Skeletal muscle tissue (tissue), 3 donors: ENCODE measurements at regions not wholly inside any gene's neighbourhood (a gene's known extent, or its start where the extent isn't known, plus 50 kb on each side); places are given as distances from the start of the nearest gene placed in this dataset.

Experiments used
- H3K27ac ChIP-seq: one replicate; pipeline ENCODE4 v1.7.0; 2013; ENCODE audit warnings: mild to moderate bottlenecking, low read depth, low read length, inconsistent platforms
- H3K27me3 ChIP-seq, 3 donors: one replicate each; pipeline ENCODE4 v1.7.0; 2013; ENCODE audit warnings: low read length in 3 of 3; ENCODE audit not compliant: control insufficient read depth in 3 of 3, insufficient read depth in 3 of 3
- H3K36me3 ChIP-seq, 3 donors: one replicate each; pipeline ENCODE4 v1.7.0; 2013; ENCODE audit warnings: low read length in 3 of 3; ENCODE audit not compliant: control insufficient read depth in 3 of 3, insufficient read depth in 3 of 3
- H3K4me1 ChIP-seq, 3 donors: one replicate each; pipeline ENCODE4 v1.7.0; 2013; ENCODE audit warnings: low read length in 3 of 3, mild to moderate bottlenecking in 3 of 3; ENCODE audit not compliant: control insufficient read depth in 3 of 3, insufficient read depth in 3 of 3
- H3K4me3 ChIP-seq, 3 donors: one replicate each; pipeline ENCODE4 v1.7.0; 2013; ENCODE audit warnings: low read length in 3 of 3
- H3K9ac ChIP-seq, 3 donors: one replicate each; pipeline ENCODE4 v1.7.0; 2013; ENCODE audit warnings: low read length in 3 of 3, mild to moderate bottlenecking in 3 of 3, moderate library complexity in 2 of 3, low read depth in 1 of 3
- H3K9me3 ChIP-seq, 3 donors: one replicate each; pipeline ENCODE4 v1.7.0; 2013; ENCODE audit warnings: low read length in 3 of 3; ENCODE audit not compliant: control insufficient read depth in 3 of 3
- donor health status: Osteomylitis.

GRCh38 chr13:62512194-62513141, 1096.8 kb upstream of the PCDH20 start:
- H3K27ac ChIP-seq = no peak overlapping the region
- H3K36me3 ChIP-seq = no peaks in the 10 kb centered on the region
- H3K4me3 ChIP-seq = no peak overlapping the region
- no peak overlapping the region for H3K9ac ChIP-seq
- H3K4me1 ChIP-seq = no peaks in the 10 kb centered on the region
- no peaks in the 10 kb centered on the region for H3K9me3 ChIP-seq
- no peaks in the 10 kb centered on the region for H3K27me3 ChIP-seq

- Histone ChIP-seq H3K9ac (no peak overlapping the region), H3K4me3 (no peak overlapping the region), H3K4me1 (no peaks in the 10 kb centered on the region), H3K27me3 (no peaks in the 10 kb centered on the region), H3K27ac (no peak overlapping the region), H3K9me3 (no peaks in the 10 kb centered on the region), H3K36me3 (no peaks in the 10 kb centered on the region)
These were observed 1095.4 kb upstream of the PCDH20 start for GRCh38 chr13:62510906-62511655.

DNA sequence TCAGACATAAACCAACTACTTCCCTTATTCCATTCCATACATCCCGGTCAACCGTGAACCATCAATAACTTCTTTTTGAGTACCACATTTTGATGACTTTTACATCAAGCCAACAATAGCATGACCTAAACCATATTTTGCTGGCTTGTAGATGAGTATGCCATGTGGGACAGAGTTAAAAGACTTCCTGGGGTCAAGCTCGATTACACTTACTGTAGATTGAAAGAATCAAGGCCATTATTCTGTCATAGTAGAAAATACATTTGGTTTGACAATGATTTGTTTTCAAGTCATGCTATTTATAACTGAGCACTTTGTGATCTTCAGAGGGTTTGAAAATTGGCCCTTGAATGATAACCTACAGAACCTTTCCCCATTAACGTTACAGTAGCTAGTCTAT, 1086.9 kb upstream of the PCDH20 start:
- Histone ChIP-seq H3K9ac (no peak overlapping the region), H3K4me3 (no peak overlapping the region), H3K27me3 (no peaks in the 10 kb centered on the region), H3K4me1 (no peaks in the 10 kb centered on the region), H3K27ac (no peak overlapping the region), H3K9me3 (no peaks in the 10 kb centered on the region), H3K36me3 (no peaks in the 10 kb centered on the region)

DNA sequence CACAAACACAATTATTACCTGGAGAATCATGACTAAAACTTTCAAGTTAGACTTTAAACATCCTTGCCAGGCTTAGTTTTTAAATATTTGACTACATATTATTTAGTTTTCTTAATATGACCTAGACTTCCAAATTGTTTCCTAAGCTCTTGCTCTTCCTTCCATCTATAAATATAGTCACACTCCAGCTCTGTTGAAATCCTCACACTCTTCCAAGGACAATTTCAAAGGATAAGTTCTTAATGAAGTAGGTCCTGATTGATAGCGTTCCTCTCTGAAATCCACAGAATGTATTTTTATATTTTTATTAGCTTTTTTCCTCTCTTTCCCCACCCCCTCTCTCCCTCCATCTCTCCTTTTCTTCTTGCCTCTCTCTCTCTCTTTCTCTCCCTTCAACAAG, 1074.1 kb upstream of the PCDH20 start:
- no peak overlapping the region for H3K4me3 ChIP-seq
- no peak overlapping the region for H3K9ac ChIP-seq
- no peaks in the 10 kb centered on the region for H3K4me1 ChIP-seq
- no peaks in the 10 kb centered on the region for H3K9me3 ChIP-seq
- no peaks in the 10 kb centered on the region for H3K27me3 ChIP-seq
- no peak overlapping the region for H3K27ac ChIP-seq
- no peaks in the 10 kb centered on the region for H3K36me3 ChIP-seq

DNA sequence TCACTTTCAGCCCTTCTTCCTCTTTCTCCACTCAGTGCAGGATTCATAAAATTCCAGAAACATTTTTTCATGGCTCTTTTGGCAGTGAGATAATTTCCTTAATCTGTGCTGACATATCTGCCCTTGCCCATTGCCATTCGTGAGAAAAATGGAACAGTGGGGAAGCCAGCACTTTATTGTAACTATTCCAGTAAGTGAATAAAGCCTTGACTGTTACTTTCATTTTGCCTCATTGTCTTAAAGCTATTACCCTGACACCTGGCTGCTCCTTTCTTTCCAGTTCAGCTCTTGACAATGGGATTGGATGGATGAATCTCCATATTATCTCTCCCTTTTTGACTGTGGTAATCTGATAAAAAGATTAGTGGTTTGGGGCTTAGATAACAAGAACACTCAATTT, 1068.1 kb upstream of the PCDH20 start:
- no peak overlapping the region for H3K27ac ChIP-seq
- H3K9me3 ChIP-seq = no peaks in the 10 kb centered on the region
- no peaks in the 10 kb centered on the region for H3K36me3 ChIP-seq
- H3K9ac ChIP-seq = no peak overlapping the region
- H3K27me3 ChIP-seq = no peaks in the 10 kb centered on the region
- H3K4me3 ChIP-seq = no peak overlapping the region
- H3K4me1 ChIP-seq = no peaks in the 10 kb centered on the region

DNA sequence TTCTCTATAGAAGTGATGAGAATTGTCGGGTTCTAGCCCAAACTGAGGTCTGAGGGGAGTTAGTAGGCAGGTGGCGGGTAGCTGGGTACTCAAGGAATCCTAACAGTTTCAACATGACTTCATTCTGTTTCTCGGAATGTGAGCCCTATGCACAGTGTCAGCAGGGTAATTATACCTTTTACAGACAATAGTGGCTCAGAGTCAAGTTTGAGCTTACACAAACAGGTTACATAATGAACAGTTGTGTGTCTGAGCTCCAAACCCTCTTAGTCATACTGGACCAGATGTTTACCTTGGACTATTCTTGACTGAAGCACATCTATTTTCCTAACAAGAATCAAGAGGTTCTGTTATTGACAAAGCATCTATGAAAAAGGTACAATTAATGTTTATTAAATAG, 1066.7 kb upstream of the PCDH20 start:
- no peaks in the 10 kb centered on the region for H3K9me3 ChIP-seq
- H3K4me3 ChIP-seq = no peak overlapping the region
- H3K27me3 ChIP-seq = no peaks in the 10 kb centered on the region
- H3K27ac ChIP-seq = no peak overlapping the region
- no peaks in the 10 kb centered on the region for H3K36me3 ChIP-seq
- H3K9ac ChIP-seq = no peak overlapping the region
- no peaks in the 10 kb centered on the region for H3K4me1 ChIP-seq

GRCh38 chr13:62473944-62474237, 1058.2 kb upstream of the PCDH20 start:
- H3K27me3 ChIP-seq = no peaks in the 10 kb centered on the region
- H3K27ac ChIP-seq = no peak overlapping the region
- no peaks in the 10 kb centered on the region for H3K4me1 ChIP-seq
- no peak overlapping the region for H3K9ac ChIP-seq
- H3K9me3 ChIP-seq = no peaks in the 10 kb centered on the region
- no peak overlapping the region for H3K4me3 ChIP-seq
- H3K36me3 ChIP-seq = no peaks in the 10 kb centered on the region

DNA sequence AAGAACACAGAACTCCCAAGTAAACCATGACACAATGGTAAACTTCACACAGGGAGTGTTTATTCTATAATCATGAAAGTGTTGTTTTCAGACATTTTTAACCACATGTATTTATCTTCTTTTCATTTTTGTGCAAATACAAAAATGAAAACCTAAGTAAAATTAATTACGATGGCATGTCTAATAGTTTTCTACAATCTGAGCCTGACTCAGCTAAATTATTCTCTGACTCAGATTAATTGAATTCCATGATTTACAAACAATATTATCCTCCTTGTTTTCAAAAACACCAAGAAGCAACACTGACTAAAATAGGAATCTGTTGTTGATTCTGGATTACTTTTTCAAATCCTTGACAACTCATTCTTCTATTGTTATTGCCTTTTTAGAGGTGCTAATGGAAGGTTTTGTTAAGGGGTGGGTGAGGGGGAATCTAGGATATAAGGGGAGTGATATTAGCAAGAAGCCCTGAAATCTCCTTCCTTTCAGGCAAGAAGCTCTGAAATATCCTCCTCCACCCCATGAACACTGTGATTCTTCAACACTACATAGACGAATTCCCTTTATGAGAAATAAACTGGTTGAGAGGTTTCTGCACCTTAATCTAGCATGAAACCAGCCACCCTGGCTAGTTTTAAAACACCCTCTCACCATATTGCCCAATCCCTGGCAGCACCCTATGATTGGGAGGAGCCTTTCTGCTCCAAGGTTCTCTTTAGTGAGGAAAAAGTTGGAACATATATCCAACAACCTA, 1057.7 kb upstream of the PCDH20 start:
- no peaks in the 10 kb centered on the region for H3K9me3 ChIP-seq
- no peak overlapping the region for H3K9ac ChIP-seq
- H3K4me3 ChIP-seq = no peak overlapping the region
- H3K36me3 ChIP-seq = no peaks in the 10 kb centered on the region
- no peak overlapping the region for H3K27ac ChIP-seq
- H3K27me3 ChIP-seq = no peaks in the 10 kb centered on the region
- no peaks in the 10 kb centered on the region for H3K4me1 ChIP-seq

GRCh38 chr13:62453761-62454160, 1038.1 kb upstream of the PCDH20 start:
- Histone ChIP-seq H3K9me3 (no peaks in the 10 kb centered on the region), H3K36me3 (no peaks in the 10 kb centered on the region), H3K27ac (no peak overlapping the region), H3K27me3 (no peaks in the 10 kb centered on the region), H3K9ac (no peak overlapping the region), H3K4me1 (no peaks in the 10 kb centered on the region), H3K4me3 (no peak overlapping the region)

DNA sequence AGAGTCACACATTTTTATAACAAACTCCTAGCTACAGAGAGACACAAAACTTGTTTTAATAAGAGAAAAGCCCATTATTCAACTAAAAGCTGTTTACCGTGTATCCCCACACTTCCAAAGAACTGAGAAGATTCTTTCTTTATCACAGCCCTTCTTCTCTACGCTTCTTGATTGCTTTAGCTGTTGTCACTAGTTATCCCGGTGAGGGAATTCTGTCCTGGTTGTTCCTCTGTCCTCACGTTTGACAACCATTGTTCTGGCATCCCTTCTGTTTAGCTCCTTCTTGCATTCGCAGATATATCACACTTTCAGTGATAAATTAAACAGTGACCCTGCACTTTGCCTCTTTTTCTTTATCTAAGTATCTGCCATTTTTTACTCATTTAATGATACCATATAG, 1035.1 kb upstream of the PCDH20 start:
- H3K27ac ChIP-seq = no peak overlapping the region
- H3K4me3 ChIP-seq = no peak overlapping the region
- no peaks in the 10 kb centered on the region for H3K36me3 ChIP-seq
- no peaks in the 10 kb centered on the region for H3K27me3 ChIP-seq
- no peak overlapping the region for H3K9ac ChIP-seq
- H3K4me1 ChIP-seq = no peaks in the 10 kb centered on the region
- H3K9me3 ChIP-seq = no peaks in the 10 kb centered on the region
